H1 (cell line): ENCODE measurements at regions not wholly inside any gene's neighbourhood (a gene's known extent, or its start where the extent isn't known, plus 50 kb on each side); places are given as distances from the start of the nearest gene placed in this dataset.

Source experiments
- TF ChIP-seq, protein P1 (sequence below): fragments of 300-600 bp; sonication (generic); IDR thresholded peaks from 2 replicates; pipeline ENCODE4 v1.7.1; 2012; ENCODE audit warnings: low read length, moderate library complexity, mild to moderate bottlenecking, inconsistent platforms; ENCODE audit not compliant: insufficient replicate concordance

GRCh38 chr6:141956046-141956761 is 176.5 kb upstream of the GJE1 start (continued):
- TF ChIP-seq, protein P1, sequence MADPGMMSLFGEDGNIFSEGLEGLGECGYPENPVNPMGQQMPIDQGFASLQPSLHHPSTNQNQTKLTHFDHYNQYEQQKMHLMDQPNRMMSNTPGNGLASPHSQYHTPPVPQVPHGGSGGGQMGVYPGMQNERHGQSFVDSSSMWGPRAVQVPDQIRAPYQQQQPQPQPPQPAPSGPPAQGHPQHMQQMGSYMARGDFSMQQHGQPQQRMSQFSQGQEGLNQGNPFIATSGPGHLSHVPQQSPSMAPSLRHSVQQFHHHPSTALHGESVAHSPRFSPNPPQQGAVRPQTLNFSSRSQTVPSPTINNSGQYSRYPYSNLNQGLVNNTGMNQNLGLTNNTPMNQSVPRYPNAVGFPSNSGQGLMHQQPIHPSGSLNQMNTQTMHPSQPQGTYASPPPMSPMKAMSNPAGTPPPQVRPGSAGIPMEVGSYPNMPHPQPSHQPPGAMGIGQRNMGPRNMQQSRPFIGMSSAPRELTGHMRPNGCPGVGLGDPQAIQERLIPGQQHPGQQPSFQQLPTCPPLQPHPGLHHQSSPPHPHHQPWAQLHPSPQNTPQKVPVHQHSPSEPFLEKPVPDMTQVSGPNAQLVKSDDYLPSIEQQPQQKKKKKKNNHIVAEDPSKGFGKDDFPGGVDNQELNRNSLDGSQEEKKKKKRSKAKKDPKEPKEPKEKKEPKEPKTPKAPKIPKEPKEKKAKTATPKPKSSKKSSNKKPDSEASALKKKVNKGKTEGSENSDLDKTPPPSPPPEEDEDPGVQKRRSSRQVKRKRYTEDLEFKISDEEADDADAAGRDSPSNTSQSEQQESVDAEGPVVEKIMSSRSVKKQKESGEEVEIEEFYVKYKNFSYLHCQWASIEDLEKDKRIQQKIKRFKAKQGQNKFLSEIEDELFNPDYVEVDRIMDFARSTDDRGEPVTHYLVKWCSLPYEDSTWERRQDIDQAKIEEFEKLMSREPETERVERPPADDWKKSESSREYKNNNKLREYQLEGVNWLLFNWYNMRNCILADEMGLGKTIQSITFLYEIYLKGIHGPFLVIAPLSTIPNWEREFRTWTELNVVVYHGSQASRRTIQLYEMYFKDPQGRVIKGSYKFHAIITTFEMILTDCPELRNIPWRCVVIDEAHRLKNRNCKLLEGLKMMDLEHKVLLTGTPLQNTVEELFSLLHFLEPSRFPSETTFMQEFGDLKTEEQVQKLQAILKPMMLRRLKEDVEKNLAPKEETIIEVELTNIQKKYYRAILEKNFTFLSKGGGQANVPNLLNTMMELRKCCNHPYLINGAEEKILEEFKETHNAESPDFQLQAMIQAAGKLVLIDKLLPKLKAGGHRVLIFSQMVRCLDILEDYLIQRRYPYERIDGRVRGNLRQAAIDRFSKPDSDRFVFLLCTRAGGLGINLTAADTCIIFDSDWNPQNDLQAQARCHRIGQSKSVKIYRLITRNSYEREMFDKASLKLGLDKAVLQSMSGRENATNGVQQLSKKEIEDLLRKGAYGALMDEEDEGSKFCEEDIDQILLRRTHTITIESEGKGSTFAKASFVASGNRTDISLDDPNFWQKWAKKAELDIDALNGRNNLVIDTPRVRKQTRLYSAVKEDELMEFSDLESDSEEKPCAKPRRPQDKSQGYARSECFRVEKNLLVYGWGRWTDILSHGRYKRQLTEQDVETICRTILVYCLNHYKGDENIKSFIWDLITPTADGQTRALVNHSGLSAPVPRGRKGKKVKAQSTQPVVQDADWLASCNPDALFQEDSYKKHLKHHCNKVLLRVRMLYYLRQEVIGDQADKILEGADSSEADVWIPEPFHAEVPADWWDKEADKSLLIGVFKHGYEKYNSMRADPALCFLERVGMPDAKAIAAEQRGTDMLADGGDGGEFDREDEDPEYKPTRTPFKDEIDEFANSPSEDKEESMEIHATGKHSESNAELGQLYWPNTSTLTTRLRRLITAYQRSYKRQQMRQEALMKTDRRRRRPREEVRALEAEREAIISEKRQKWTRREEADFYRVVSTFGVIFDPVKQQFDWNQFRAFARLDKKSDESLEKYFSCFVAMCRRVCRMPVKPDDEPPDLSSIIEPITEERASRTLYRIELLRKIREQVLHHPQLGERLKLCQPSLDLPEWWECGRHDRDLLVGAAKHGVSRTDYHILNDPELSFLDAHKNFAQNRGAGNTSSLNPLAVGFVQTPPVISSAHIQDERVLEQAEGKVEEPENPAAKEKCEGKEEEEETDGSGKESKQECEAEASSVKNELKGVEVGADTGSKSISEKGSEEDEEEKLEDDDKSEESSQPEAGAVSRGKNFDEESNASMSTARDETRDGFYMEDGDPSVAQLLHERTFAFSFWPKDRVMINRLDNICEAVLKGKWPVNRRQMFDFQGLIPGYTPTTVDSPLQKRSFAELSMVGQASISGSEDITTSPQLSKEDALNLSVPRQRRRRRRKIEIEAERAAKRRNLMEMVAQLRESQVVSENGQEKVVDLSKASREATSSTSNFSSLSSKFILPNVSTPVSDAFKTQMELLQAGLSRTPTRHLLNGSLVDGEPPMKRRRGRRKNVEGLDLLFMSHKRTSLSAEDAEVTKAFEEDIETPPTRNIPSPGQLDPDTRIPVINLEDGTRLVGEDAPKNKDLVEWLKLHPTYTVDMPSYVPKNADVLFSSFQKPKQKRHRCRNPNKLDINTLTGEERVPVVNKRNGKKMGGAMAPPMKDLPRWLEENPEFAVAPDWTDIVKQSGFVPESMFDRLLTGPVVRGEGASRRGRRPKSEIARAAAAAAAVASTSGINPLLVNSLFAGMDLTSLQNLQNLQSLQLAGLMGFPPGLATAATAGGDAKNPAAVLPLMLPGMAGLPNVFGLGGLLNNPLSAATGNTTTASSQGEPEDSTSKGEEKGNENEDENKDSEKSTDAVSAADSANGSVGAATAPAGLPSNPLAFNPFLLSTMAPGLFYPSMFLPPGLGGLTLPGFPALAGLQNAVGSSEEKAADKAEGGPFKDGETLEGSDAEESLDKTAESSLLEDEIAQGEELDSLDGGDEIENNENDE, result no peak
